ENCODE measurements at regions not wholly inside any gene's neighbourhood (a gene's known extent, or its start where the extent isn't known, plus 50 kb on each side); places are given as distances from the start of the nearest gene placed in this dataset.

DNA sequence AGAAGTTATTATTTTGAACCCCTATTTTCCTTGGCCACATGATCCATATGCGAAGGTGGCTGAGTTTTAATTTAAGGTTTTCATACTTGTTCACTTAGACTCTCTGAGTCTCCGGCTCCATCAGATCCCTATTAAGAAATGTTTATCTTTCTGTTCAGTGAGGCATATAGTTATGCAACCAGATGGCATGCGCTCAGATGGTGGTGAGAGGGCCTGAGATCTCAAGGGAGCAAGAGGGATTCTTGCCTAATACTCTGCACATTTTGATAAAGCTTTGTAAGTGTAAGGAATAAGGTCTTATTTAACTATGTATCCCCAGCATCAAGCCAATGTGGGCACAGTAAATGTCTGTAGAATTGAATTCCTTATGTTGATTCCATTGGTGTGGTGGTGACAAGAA, 78.9 kb upstream of the DPH6 start:
- Histone ChIP-seq H3K27ac (ENCODE audit: insufficient read depth, low read length) (no peak overlapping the region), H3K4me2 (ENCODE audit: extremely low read depth, insufficient read depth, low read length) (peak overlapping the region; percentile 26)

DNA sequence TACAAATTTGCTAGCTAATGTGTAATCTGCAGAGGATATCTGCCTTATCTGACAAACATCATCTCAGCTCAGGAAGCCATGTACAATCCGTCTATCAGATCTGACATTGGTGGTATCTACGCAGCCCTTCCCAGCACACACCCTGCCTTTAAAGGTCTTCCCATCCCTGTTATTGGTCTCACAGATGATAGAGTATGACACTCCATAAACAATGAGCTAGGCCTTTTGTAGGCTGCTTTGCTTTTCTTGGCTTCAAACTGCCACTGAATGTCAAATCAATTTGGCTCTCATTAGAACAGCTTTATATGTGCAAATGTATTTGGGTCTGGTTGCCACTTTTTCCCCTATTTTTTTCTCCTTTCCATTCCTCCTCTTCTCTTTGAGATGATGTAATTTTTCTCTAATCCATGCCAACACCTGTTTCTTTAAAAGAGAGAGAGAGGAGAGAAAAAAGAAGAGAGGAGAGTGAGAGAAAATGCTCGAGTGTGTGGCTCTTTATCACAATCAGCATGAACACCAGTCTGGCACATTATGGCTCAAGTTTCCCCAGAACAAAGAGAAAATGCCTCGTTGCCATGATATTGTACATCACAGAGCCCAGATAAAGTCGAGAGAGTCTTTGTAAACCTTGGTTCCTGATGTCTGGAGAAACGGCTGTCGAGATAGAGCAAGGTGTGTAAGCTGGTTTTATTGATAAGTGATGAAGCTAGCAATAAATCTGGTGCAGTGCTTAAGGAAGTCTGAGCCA, 80.8 kb upstream of the DPH6 start:
- DNase-seq (ENCODE audit: low read depth in 2 of 2): peak; percentile 40 to 87
- H3K4me2 ChIP-seq (ENCODE audit: extremely low read depth, insufficient read depth, low read length): no peak overlapping the region

More for the DNA sequence above, 78.9 kb upstream of the DPH6 start:
- TF ChIP-seq, protein P1, sequence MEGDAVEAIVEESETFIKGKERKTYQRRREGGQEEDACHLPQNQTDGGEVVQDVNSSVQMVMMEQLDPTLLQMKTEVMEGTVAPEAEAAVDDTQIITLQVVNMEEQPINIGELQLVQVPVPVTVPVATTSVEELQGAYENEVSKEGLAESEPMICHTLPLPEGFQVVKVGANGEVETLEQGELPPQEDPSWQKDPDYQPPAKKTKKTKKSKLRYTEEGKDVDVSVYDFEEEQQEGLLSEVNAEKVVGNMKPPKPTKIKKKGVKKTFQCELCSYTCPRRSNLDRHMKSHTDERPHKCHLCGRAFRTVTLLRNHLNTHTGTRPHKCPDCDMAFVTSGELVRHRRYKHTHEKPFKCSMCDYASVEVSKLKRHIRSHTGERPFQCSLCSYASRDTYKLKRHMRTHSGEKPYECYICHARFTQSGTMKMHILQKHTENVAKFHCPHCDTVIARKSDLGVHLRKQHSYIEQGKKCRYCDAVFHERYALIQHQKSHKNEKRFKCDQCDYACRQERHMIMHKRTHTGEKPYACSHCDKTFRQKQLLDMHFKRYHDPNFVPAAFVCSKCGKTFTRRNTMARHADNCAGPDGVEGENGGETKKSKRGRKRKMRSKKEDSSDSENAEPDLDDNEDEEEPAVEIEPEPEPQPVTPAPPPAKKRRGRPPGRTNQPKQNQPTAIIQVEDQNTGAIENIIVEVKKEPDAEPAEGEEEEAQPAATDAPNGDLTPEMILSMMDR (conservative IDR thresholded peaks at IDR 0.05 in 1 of 2, IDR thresholded peaks at IDR 0.05 in 1 of 2; ENCODE audit: low read depth in 1 of 2, low read length in 2 of 2): no peak
- no peak for TF ChIP-seq EZH2 (IDR thresholded peaks at IDR 0.05; ENCODE audit: low read length, missing control alignments)
- Histone ChIP-seq H3K4me3 (replicated peaks in 1 of 4; ENCODE audit: control extremely low read depth in 1 of 4, insufficient read depth in 1 of 4, low read depth in 3 of 4, low read length in 4 of 4) (no peak overlapping the region), H3K36me3 (ENCODE audit: control insufficient read depth, insufficient read depth, low read length) (no peaks in the 10 kb centered on the region), H3K27me3 (ENCODE audit: control insufficient read depth, insufficient read depth, low read length) (no peaks in the 10 kb centered on the region), H3K4me1 (ENCODE audit: control insufficient read depth, extremely low read depth, insufficient read depth, low read length) (peaks cover 13% of the 10 kb centered on the region), H4K20me1 (ENCODE audit: control insufficient read depth, extremely low read depth, insufficient read depth, low read length) (no peaks in the 10 kb centered on the region), H3K79me2 (ENCODE audit: control insufficient read depth, insufficient read depth, low read length) (no peaks in the 10 kb centered on the region), H3K9ac (ENCODE audit: insufficient read depth, low read length) (no peak overlapping the region), H2AFZ (ENCODE audit: low read length) (no peak overlapping the region), H3K9me3 (ENCODE audit: control insufficient read depth, insufficient read depth, low read depth, low read length) (no peaks in the 10 kb centered on the region)
- peak; percentile 86 to 94 for DNase-seq (ENCODE audit: low read depth in 2 of 2)

GRCh38 chr15:35627696-35628095, 81.7 kb upstream of the DPH6 start:
- Histone ChIP-seq H2AFZ (ENCODE audit: low read length) (no peak overlapping the region), H3K4me1 (ENCODE audit: control insufficient read depth, extremely low read depth, insufficient read depth, low read length) (peaks cover 13% of the 10 kb centered on the region), H3K4me3 (replicated peaks in 1 of 4; ENCODE audit: control extremely low read depth in 1 of 4, insufficient read depth in 1 of 4, low read depth in 3 of 4, low read length in 4 of 4) (no peak overlapping the region), H3K27ac (ENCODE audit: insufficient read depth, low read length) (no peak overlapping the region), H4K20me1 (ENCODE audit: control insufficient read depth, extremely low read depth, insufficient read depth, low read length) (no peaks in the 10 kb centered on the region), H3K79me2 (ENCODE audit: control insufficient read depth, insufficient read depth, low read length) (no peaks in the 10 kb centered on the region), H3K36me3 (ENCODE audit: control insufficient read depth, insufficient read depth, low read length) (no peaks in the 10 kb centered on the region), H3K9me3 (ENCODE audit: control insufficient read depth, insufficient read depth, low read depth, low read length) (no peaks in the 10 kb centered on the region), H3K9ac (ENCODE audit: insufficient read depth, low read length) (no peak overlapping the region), H3K4me2 (ENCODE audit: extremely low read depth, insufficient read depth, low read length) (no peak overlapping the region), H3K27me3 (ENCODE audit: control insufficient read depth, insufficient read depth, low read length) (no peaks in the 10 kb centered on the region)
- TF ChIP-seq EZH2 (IDR thresholded peaks at IDR 0.05; ENCODE audit: low read length, missing control alignments): no peak
- TF ChIP-seq, protein P1 (conservative IDR thresholded peaks at IDR 0.05 in 1 of 2, IDR thresholded peaks at IDR 0.05 in 1 of 2; ENCODE audit: low read depth in 1 of 2, low read length in 2 of 2): no peak
- no peak for DNase-seq (ENCODE audit: low read depth in 2 of 2)

More for the DNA sequence above, 80.8 kb upstream of the DPH6 start:
- no peaks in the 10 kb centered on the region for H4K20me1 ChIP-seq (ENCODE audit: control insufficient read depth, extremely low read depth, insufficient read depth, low read length)
- H3K27ac ChIP-seq (ENCODE audit: insufficient read depth, low read length): no peak overlapping the region
- H3K27me3 ChIP-seq (ENCODE audit: control insufficient read depth, insufficient read depth, low read length): no peaks in the 10 kb centered on the region
- H3K36me3 ChIP-seq (ENCODE audit: control insufficient read depth, insufficient read depth, low read length): no peaks in the 10 kb centered on the region
- H2AFZ ChIP-seq (ENCODE audit: low read length): peak overlapping the region; percentile 14
- TF ChIP-seq EZH2 (IDR thresholded peaks at IDR 0.05; ENCODE audit: low read length, missing control alignments): no peak
- TF ChIP-seq, protein P1 (conservative IDR thresholded peaks at IDR 0.05 in 1 of 2, IDR thresholded peaks at IDR 0.05 in 1 of 2; ENCODE audit: low read depth in 1 of 2, low read length in 2 of 2): no peak
- H3K79me2 ChIP-seq (ENCODE audit: control insufficient read depth, insufficient read depth, low read length): no peaks in the 10 kb centered on the region
- H3K9me3 ChIP-seq (ENCODE audit: control insufficient read depth, insufficient read depth, low read depth, low read length): no peaks in the 10 kb centered on the region
- peaks cover 13% of the 10 kb centered on the region for H3K4me1 ChIP-seq (ENCODE audit: control insufficient read depth, extremely low read depth, insufficient read depth, low read length)
- no peak overlapping the region for H3K4me3 ChIP-seq (replicated peaks in 1 of 4; ENCODE audit: control extremely low read depth in 1 of 4, insufficient read depth in 1 of 4, low read depth in 3 of 4, low read length in 4 of 4)
- no peak overlapping the region for H3K9ac ChIP-seq (ENCODE audit: insufficient read depth, low read length)
